ENCODE measurements at regions not wholly inside any gene's neighbourhood (a gene's known extent, or its start where the extent isn't known, plus 50 kb on each side); places are given as distances from the start of the nearest gene placed in this dataset.

DNA sequence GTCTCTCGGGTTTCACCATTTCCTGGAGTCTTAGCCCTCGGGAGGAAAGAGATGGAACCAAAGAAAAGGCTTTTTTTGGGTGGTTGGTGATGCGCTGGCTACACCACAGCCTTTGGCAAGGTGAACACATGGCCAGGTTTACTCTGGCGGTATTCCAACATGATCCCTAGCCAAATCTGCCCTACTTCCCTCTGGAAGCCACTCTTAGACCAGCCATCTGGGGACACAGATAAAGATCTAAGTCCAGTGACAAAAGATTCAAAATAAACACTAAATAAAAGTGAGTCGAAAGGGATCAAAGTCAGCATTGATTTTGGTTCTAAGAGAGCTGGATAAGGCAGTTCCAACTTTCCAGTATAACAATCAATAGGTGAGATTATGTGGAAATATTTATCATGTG, 694.5 kb downstream of the VRK1 start:
- no peak for DNase-seq (ENCODE audit: low read depth)
- no peak overlapping the region for H3K4me3 ChIP-seq (ENCODE audit: low read depth, low read length)
- TF ChIP-seq, protein P1, sequence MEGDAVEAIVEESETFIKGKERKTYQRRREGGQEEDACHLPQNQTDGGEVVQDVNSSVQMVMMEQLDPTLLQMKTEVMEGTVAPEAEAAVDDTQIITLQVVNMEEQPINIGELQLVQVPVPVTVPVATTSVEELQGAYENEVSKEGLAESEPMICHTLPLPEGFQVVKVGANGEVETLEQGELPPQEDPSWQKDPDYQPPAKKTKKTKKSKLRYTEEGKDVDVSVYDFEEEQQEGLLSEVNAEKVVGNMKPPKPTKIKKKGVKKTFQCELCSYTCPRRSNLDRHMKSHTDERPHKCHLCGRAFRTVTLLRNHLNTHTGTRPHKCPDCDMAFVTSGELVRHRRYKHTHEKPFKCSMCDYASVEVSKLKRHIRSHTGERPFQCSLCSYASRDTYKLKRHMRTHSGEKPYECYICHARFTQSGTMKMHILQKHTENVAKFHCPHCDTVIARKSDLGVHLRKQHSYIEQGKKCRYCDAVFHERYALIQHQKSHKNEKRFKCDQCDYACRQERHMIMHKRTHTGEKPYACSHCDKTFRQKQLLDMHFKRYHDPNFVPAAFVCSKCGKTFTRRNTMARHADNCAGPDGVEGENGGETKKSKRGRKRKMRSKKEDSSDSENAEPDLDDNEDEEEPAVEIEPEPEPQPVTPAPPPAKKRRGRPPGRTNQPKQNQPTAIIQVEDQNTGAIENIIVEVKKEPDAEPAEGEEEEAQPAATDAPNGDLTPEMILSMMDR (conservative IDR thresholded peaks at IDR 0.05; ENCODE audit: low read depth, low read length): no peak

DNA sequence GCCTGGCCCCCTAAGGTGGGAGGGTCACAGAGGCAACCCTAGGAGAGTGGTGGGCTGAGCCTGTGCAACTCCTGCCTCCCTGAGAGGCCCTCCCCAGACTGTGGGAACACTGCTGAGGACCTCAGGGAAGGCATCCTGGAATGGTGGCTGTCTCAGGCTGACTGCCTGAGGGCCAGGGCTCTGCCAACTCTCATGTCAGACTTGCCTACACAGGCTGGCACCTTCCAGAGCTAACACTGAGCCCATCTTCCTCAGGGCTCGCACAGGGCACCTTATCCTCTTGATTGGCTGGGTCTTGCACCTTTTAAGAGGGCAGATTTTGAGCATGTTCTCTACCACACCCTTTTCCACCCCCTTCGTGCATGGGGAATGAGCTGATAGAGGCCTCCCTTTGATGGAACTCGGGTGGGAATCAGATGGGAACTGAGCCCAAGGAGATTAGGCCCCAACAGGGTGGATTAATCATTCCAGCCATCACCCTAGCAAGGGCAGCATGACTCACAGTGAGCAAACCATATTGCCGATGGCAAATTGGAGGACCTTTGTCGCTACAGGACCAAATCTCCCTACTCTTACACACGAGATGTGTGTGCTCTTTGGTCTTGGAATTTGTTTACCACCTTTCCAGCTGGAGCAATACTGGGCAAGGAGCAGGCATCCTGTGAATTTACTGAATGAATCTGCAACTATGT, 702.8 kb downstream of the VRK1 start:
- TF ChIP-seq, protein P1 (conservative IDR thresholded peaks at IDR 0.05; ENCODE audit: low read depth, low read length): no peak
- DNase-seq (ENCODE audit: low read depth): no peak

DNA sequence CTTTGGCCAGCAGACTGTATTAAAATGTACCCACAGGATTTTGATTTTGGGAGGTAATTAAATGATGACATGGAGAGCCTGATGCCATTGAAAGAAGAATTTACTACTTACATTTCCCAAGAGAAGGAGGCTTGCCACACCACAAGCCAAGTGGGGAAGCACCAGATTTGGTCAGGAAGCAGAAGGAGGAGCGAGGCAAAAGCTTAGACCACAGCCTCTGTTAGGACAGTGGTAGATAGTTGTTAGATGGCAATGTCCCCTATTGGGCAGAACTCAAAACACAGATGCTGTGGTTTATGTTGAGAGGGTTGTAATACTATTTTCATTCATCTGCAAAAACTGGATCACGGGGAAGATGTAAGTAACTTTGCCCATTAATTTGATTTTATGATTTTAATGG, 709.4 kb downstream of the VRK1 start:
- no peak overlapping the region for H3K4me3 ChIP-seq (ENCODE audit: low read depth, low read length)
- TF ChIP-seq, protein P1 (conservative IDR thresholded peaks at IDR 0.05; ENCODE audit: low read depth, low read length): no peak
- no peak for DNase-seq (ENCODE audit: low read depth)

More for the DNA sequence above, 702.8 kb downstream of the VRK1 start:
- no peak overlapping the region for H3K4me3 ChIP-seq (ENCODE audit: low read depth, low read length)

DNA sequence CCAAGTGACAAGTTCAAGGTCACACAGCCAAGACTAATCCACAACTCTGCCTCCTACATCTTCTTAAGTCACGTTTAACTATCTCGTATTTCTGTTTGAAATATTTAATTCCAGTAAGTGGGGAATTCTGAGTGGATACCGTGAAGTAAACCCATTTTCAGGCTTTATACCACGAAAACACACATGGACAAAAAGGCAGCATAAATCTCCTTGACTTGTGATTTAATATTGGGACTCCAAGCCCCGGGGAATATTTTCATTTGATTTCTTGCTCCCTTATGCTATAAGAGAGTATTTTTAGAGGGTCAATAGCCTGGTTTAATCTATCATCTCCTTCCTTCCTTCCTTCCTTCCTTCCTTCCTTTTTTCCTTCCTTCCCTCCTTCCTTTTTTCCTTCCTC, 716.7 kb downstream of the VRK1 start:
- no peak for DNase-seq (ENCODE audit: low read depth)
- TF ChIP-seq, protein P1 (conservative IDR thresholded peaks at IDR 0.05; ENCODE audit: low read depth, low read length): no peak

DNA sequence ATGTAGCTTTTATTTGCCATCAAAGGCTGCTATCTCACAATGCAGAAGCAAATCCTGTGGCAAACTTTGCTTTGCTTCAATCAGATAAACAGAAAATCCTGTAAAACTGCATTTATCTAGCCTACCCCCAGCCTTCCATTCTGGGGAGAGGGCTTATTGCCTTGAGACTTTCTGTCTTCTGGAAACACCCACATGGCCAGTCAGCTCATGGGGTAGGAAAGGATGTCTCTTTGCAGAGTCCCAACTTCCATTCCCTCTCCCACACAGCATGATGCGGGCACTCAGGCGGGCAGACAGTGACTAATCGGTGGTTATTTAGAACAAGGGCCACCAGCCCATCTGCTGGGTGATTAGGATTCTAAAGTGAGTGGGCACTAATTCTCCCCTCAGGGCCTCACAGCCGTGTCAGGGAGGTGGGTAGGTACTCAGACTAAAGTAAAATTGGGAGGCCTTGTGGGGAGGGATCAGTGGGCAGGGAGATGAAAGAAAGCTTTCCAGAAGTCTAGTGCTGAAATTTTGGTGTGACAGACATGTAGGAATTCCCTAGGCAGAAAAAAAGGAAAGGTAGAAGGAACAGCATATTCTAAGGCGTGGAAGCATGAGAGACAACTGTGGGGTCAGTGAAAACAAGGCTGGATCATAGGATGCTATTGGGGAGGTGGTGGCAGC, 720.5 kb downstream of the VRK1 start:
- TF ChIP-seq, protein P1 (conservative IDR thresholded peaks at IDR 0.05; ENCODE audit: low read depth, low read length): no peak
- H3K4me3 ChIP-seq (ENCODE audit: low read depth, low read length): no peak overlapping the region
- DNase-seq (ENCODE audit: low read depth): no peak

More for the DNA sequence above, 716.7 kb downstream of the VRK1 start:
- H3K4me3 ChIP-seq (ENCODE audit: low read depth, low read length): no peak overlapping the region

DNA sequence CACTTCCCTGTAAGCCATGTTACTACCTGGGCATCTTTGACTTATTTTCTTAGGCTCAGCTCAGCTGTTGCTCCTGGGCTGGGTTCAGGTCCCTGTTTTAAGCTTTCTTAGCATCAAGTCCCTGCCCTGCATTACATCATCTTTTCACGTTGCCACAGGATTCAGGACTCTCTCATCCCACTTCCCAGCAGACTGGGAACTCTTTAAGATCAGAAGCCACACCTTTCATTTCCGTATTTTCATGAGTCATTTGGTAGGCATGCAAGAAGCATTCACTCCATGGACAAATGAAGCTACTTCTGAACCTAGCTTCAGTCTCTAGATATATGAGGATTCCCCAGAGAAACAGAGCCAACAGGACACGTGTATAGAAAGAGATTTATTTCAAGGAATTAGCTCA, 726.8 kb downstream of the VRK1 start:
- no peak for DNase-seq (ENCODE audit: low read depth)
- H3K4me3 ChIP-seq (ENCODE audit: low read depth, low read length): no peak overlapping the region
- TF ChIP-seq, protein P1 (conservative IDR thresholded peaks at IDR 0.05; ENCODE audit: low read depth, low read length): no peak

Measured in epithelial cell of proximal tubule (primary cell).